ENCODE measurements at regions not wholly inside any gene's neighbourhood (a gene's known extent, or its start where the extent isn't known, plus 50 kb on each side); places are given as distances from the start of the nearest gene placed in this dataset.

GRCh38 chr18:45304558-45304957 is 310.7 kb upstream of the SLC14A2 start:
- H3K27ac ChIP-seq: no peak overlapping the region

GRCh38 chr18:45312555-45313126 is 302.6 kb upstream of the SLC14A2 start:
- H3K27ac ChIP-seq: no peak overlapping the region; the same call in 1 of the 2 replicates
- TF ChIP-seq ZFX (IDR thresholded peaks at IDR 0.05): no peak
- no peak for TF ChIP-seq CTCF (conservative IDR thresholded peaks at IDR 0.05)

More at GRCh38 chr18:45304558-45304957, 310.7 kb upstream of the SLC14A2 start:
- TF ChIP-seq ZFX (IDR thresholded peaks at IDR 0.05) (no peak), CTCF (conservative IDR thresholded peaks at IDR 0.05) (no peak)

- no peak overlapping the region for H3K27ac ChIP-seq
- TF ChIP-seq ZFX (IDR thresholded peaks at IDR 0.05): no peak
- TF ChIP-seq CTCF (conservative IDR thresholded peaks at IDR 0.05): no peak; the same call in 1 of the 2 replicates
Observed at GRCh38 chr18:45316127-45316526, 299.1 kb upstream of the SLC14A2 start.

GRCh38 chr18:45317948-45318640 is 297.2 kb upstream of the SLC14A2 start:
- TF ChIP-seq ZFX (IDR thresholded peaks at IDR 0.05) (no peak), CTCF (conservative IDR thresholded peaks at IDR 0.05) (no peak)
- H3K27ac ChIP-seq: no peak overlapping the region

GRCh38 chr18:45320724-45321123 is 294.6 kb upstream of the SLC14A2 start:
- no peak for TF ChIP-seq CTCF (conservative IDR thresholded peaks at IDR 0.05)
- no peak for TF ChIP-seq ZFX (IDR thresholded peaks at IDR 0.05)
- H3K27ac ChIP-seq: no peak overlapping the region

GRCh38 chr18:45321520-45321919 is 293.8 kb upstream of the SLC14A2 start:
- no peak for TF ChIP-seq CTCF (conservative IDR thresholded peaks at IDR 0.05)
- H3K27ac ChIP-seq: no peak overlapping the region

GRCh38 chr18:45322343-45322742 is 292.9 kb upstream of the SLC14A2 start:
- no peak for TF ChIP-seq CTCF (conservative IDR thresholded peaks at IDR 0.05)
- no peak for TF ChIP-seq ZFX (IDR thresholded peaks at IDR 0.05)
- no peak overlapping the region for H3K27ac ChIP-seq

Measured in C4-2B (cell line).